ENCODE measurements at regions not wholly inside any gene's neighbourhood (a gene's known extent, or its start where the extent isn't known, plus 50 kb on each side); places are given as distances from the start of the nearest gene placed in this dataset.

- Histone ChIP-seq H3K18ac (ENCODE audit: insufficient read length, low read depth, low read length) (no peak overlapping the region), H3K4me2 (ENCODE audit: insufficient read depth, insufficient read length, low read length) (no peak overlapping the region), H2BK12ac (ENCODE audit: insufficient read length, low read depth, low read length) (no peak overlapping the region), H3K27ac (ENCODE audit: insufficient read length, low read depth, low read length) (no peak overlapping the region), H2AK5ac (ENCODE audit: insufficient read length, low read length) (no peak overlapping the region), H2BK20ac (ENCODE audit: low read depth, low read length, poor library complexity, severe bottlenecking) (no peak overlapping the region), H2BK15ac (ENCODE audit: low read depth, low read length) (no peak overlapping the region), H3K79me1 (ENCODE audit: insufficient read depth, low read depth, low read length, poor library complexity, severe bottlenecking) (no peaks in the 10 kb centered on the region), H4K5ac (ENCODE audit: insufficient read length, low read depth, low read length) (no peak overlapping the region), H4K8ac (replicated peaks; ENCODE audit: insufficient read length, low read depth, low read length) (no peak overlapping the region), H3K4ac (ENCODE audit: low read depth, low read length) (no peak overlapping the region), H2BK5ac (ENCODE audit: insufficient read length, low read length) (no peak overlapping the region), H4K91ac (ENCODE audit: insufficient read length, low read depth, low read length) (no peak overlapping the region), H3K79me2 (ENCODE audit: insufficient read depth, low read length) (no peaks in the 10 kb centered on the region), H3K56ac (ENCODE audit: insufficient read length, low read depth, low read length) (no peak overlapping the region), H3K4me1 (ENCODE audit: insufficient read depth, low read length) (no peaks in the 10 kb centered on the region), H3T11ph (ENCODE audit: low read length) (no peak overlapping the region), H3K27me3 (ENCODE audit: insufficient read depth, low read length) (peaks cover 2% of the 10 kb centered on the region; the same call in 1 of the 2 replicates), H4K20me1 (ENCODE audit: control insufficient read depth, insufficient read depth, insufficient read length) (no peaks in the 10 kb centered on the region), H3K14ac (ENCODE audit: insufficient read depth, low read length) (no peak overlapping the region), H2AFZ (ENCODE audit: low read length) (no peak overlapping the region), H3K23ac (ENCODE audit: insufficient read length, low read depth, low read length) (no peak overlapping the region), H3K9ac (ENCODE audit: extremely low read depth, insufficient read length, low read length) (no peak overlapping the region), H2BK120ac (ENCODE audit: low read depth, low read length, poor library complexity, severe bottlenecking) (no peak overlapping the region), H3K9me3 (ENCODE audit: control insufficient read depth, low read depth, low read length) (no peaks in the 10 kb centered on the region), H3K23me2 (ENCODE audit: insufficient read length, low read depth, low read length, poor library complexity, severe bottlenecking) (no peaks in the 10 kb centered on the region)
- peaks cover 33% of the 10 kb centered on the region for H3K27me3 Mint-ChIP-seq (ENCODE audit: low read depth)
- no peak for DNase-seq
- H3K9me3 Mint-ChIP-seq, result peaks cover 0 to 4% of the 10 kb centered on the region in 2 experiments; a peak in 1 of 5 replicates
- H3K36me3 Mint-ChIP-seq (ENCODE audit: insufficient read depth in 1 of 3, low read depth in 3 of 3), result no peaks in the 10 kb centered on the region
- H3K4me1 Mint-ChIP-seq, result no peaks in the 10 kb centered on the region; a peak in 1 of 4 replicates
- TF ChIP-seq, protein P1, sequence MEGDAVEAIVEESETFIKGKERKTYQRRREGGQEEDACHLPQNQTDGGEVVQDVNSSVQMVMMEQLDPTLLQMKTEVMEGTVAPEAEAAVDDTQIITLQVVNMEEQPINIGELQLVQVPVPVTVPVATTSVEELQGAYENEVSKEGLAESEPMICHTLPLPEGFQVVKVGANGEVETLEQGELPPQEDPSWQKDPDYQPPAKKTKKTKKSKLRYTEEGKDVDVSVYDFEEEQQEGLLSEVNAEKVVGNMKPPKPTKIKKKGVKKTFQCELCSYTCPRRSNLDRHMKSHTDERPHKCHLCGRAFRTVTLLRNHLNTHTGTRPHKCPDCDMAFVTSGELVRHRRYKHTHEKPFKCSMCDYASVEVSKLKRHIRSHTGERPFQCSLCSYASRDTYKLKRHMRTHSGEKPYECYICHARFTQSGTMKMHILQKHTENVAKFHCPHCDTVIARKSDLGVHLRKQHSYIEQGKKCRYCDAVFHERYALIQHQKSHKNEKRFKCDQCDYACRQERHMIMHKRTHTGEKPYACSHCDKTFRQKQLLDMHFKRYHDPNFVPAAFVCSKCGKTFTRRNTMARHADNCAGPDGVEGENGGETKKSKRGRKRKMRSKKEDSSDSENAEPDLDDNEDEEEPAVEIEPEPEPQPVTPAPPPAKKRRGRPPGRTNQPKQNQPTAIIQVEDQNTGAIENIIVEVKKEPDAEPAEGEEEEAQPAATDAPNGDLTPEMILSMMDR (conservative IDR thresholded peaks at IDR 0.05), result no peak
- no peak overlapping the region for H3K4me3 Mint-ChIP-seq
- no peak overlapping the region for H3K27ac Mint-ChIP-seq
Measured at GRCh38 chr9:93372391-93372790, 79.1 kb upstream of the FAM120A start.

Data from H9 (cell line).